ENCODE measurements at regions not wholly inside any gene's neighbourhood (a gene's known extent, or its start where the extent isn't known, plus 50 kb on each side); places are given as distances from the start of the nearest gene placed in this dataset.

- TF ChIP-seq EZH2 (IDR thresholded peaks at IDR 0.05; ENCODE audit: insufficient read depth, low read length) (no peak), CTCF (IDR thresholded peaks at IDR 0.05; ENCODE audit: insufficient read depth, low read depth, low read length) (no peak)
These were observed 778.5 kb downstream of the MECOM start for GRCh38 chr3:168885028-168885427.
